Caco-2 (cell line): ENCODE measurements at regions not wholly inside any gene's neighbourhood (a gene's known extent, or its start where the extent isn't known, plus 50 kb on each side); places are given as distances from the start of the nearest gene placed in this dataset.

ENCODE experiments used
- BruUV-seq: library from RNA; stranded (reverse); fragments of 400-500 nt; replicated peaks from 2 replicates; lab custom pipeline; 2021; lab: Mats Ljungman, UMichigan
- CTCF ChIA-PET: fragments of 300-600 bp; sonication (Branson Sonifier 250); formaldehyde crosslinking; loops from one replicate; lab custom pipeline; 2022; ENCODE audit warnings: antibody characterized with exemption; lab: Charles Lee
- POLR2A ChIA-PET: fragments of 300-600 bp; sonication (Branson Sonifier 250); formaldehyde crosslinking; loops from one replicate; lab custom pipeline; 2022; ENCODE audit warnings: antibody characterized with exemption; lab: Charles Lee
- DNase-seq, 2 experiments: peaks; one replicate each; pipeline versions ENCODE4 v3.0.0 to v3.0.0-alpha.2; 2020 to 2022
- H3K27me3 ChIP-seq: replicated peaks from 2 replicates; pipeline ENCODE4 v1.6.0; 2011; ENCODE audit warnings: low read length; ENCODE audit not compliant: control insufficient read depth, insufficient read depth
- H3K36me3 ChIP-seq: 2 replicates; pipeline ENCODE4 v1.5.1; 2011; ENCODE audit warnings: low read length; ENCODE audit not compliant: control insufficient read depth, insufficient read depth
- H3K4me1 ChIP-seq: fragments of 250-450 bp; sonication (Bioruptor Pico); 2 replicates; pipeline ENCODE4 v1.5.1; 2020; ENCODE audit warnings: mild to moderate bottlenecking
- H3K4me3 ChIP-seq: 2 replicates; pipeline ENCODE4 v1.5.1; 2011; ENCODE audit warnings: low read depth, mild to moderate bottlenecking, control low read depth, low read length
- H3K9me3 ChIP-seq: fragments of 250-450 bp; sonication (Bioruptor Pico); 2 replicates; pipeline ENCODE4 v1.5.1; 2020; ENCODE audit warnings: mild to moderate bottlenecking, moderate library complexity
- H3K27ac Mint-ChIP-seq: one replicate; pipeline ENCODE4 v1.8.0; 2022; ENCODE audit warnings: mixed read lengths; ENCODE audit not compliant: unreplicated experiment
- H3K27me3 Mint-ChIP-seq: one replicate; pipeline ENCODE4 v1.8.0; 2022; ENCODE audit warnings: mixed read lengths; ENCODE audit not compliant: insufficient read depth, unreplicated experiment
- H3K36me3 Mint-ChIP-seq: one replicate; pipeline ENCODE4 v1.8.0; 2022; ENCODE audit warnings: mild to moderate bottlenecking, mixed read lengths; ENCODE audit not compliant: insufficient read depth, unreplicated experiment
- H3K4me1 Mint-ChIP-seq: one replicate; pipeline ENCODE4 v1.8.0; 2022; ENCODE audit warnings: low read depth, mixed read lengths; ENCODE audit not compliant: unreplicated experiment
- H3K4me3 Mint-ChIP-seq: one replicate; pipeline ENCODE4 v1.8.0; 2022; ENCODE audit warnings: mild to moderate bottlenecking, moderate library complexity, mixed read lengths; ENCODE audit not compliant: unreplicated experiment
- H3K9me3 Mint-ChIP-seq: one replicate; pipeline ENCODE4 v1.8.0; 2022; ENCODE audit warnings: mixed read lengths; ENCODE audit not compliant: unreplicated experiment
- intact Hi-C: fragments of 100-400 bp; cut with micrococcal nuclease; formaldehyde crosslinking; loops from one replicate; pipeline ENCODE4 v1.10.0; 2022; ENCODE audit not compliant: unreplicated experiment
- TF ChIP-seq, protein P1 (sequence below), 2 experiments: fragments of 200-600 bp in 1 of 2; IDR thresholded peaks; 1 replicate in 1 of 2; 2 replicates in 1 of 2; pipeline versions ENCODE4 v1.5.1 to v1.8.0; 2011 to 2022; ENCODE audit warnings: antibody characterized with exemption in 1 of 2, control low read depth in 1 of 2, inconsistent platforms in 1 of 2, low read depth in 1 of 2, low read length in 1 of 2, mild to moderate bottlenecking in 1 of 2, moderate library complexity in 1 of 2; ENCODE audit not compliant: insufficient read depth in 1 of 2, severe bottlenecking in 1 of 2, unreplicated experiment in 1 of 2

DNA sequence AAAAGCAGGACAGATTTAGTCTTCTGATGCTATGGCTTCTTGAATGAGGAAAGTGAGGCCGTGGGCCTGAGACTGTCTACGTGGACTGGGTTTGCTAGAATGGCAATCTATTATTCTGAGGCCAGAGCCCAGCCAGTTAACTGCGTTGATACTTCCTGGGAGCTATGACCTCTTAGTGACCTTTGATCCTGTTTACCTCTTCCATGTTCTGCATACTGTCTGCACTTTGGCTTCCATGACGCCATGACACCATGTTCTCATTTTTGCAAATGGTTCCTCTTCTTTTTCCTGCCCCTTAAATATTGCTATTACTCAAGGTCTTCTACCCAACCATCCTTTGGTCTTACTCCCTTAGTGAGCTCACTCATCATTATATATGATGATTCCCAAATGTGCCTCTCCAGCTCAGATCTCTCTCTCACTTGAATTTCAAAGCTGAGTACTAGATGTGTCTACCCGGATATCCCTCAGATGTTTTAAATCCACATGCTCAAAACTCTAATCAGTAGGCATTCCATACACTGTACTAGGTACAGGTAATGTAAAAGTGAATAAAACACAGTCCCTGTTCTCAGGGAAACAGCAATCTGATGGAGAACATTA lies 66.1 kb upstream of the ATP1A1 start:
- Mint-ChIP-seq H3K4me3 (no peak overlapping the region), H3K27me3 (no peaks in the 10 kb centered on the region), H3K4me1 (no peaks in the 10 kb centered on the region), H3K9me3 (no peaks in the 10 kb centered on the region), H3K27ac (no peak overlapping the region), H3K36me3 (no peaks in the 10 kb centered on the region)
- DNase-seq = no peak
- Histone ChIP-seq H3K4me1 (peaks cover 5% of the 10 kb centered on the region), H3K27me3 (no peaks in the 10 kb centered on the region), H3K9me3 (no peaks in the 10 kb centered on the region), H3K4me3 (no peak overlapping the region), H3K36me3 (no peaks in the 10 kb centered on the region)
- ChIA-PET CTCF (interaction anchor here (0.8 kb wide), 1 partner anchor 15 kb away, joined by 3 read pairs; no protein-coding TSS in a partner anchor), POLR2A (no interaction called here)
- BruUV-seq = no TSS peak
- intact Hi-C loops = no loop called here
- TF ChIP-seq, protein P1, sequence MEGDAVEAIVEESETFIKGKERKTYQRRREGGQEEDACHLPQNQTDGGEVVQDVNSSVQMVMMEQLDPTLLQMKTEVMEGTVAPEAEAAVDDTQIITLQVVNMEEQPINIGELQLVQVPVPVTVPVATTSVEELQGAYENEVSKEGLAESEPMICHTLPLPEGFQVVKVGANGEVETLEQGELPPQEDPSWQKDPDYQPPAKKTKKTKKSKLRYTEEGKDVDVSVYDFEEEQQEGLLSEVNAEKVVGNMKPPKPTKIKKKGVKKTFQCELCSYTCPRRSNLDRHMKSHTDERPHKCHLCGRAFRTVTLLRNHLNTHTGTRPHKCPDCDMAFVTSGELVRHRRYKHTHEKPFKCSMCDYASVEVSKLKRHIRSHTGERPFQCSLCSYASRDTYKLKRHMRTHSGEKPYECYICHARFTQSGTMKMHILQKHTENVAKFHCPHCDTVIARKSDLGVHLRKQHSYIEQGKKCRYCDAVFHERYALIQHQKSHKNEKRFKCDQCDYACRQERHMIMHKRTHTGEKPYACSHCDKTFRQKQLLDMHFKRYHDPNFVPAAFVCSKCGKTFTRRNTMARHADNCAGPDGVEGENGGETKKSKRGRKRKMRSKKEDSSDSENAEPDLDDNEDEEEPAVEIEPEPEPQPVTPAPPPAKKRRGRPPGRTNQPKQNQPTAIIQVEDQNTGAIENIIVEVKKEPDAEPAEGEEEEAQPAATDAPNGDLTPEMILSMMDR (IDR thresholded peaks at IDR 0.05; ENCODE audit: insufficient read depth in 1 of 2, low read depth in 1 of 2, low read length in 1 of 2, severe bottlenecking in 1 of 2, unreplicated experiment in 1 of 2) = no peak

DNA sequence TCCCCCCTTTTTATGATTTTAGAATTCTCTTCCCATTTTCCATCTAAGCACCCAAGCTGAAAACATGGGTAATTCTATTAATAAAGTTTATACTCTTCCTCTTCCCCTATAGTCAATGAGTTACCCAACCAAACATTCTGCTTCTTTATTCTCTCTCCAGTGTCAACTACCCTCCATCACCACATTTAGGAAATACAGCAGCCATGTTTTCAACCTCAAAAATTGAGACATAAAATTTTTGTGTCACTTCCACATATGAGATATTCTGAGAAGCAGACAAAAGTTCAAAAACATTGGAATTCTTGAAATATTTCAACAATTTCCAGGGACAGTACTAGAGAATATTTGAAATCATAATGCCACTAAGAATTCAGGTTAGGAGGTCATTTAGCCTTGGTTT lies 64.8 kb upstream of the ATP1A1 start:
- no peak overlapping the region for H3K4me3 Mint-ChIP-seq
- no peaks in the 10 kb centered on the region for H3K4me1 Mint-ChIP-seq
- no TSS peak for BruUV-seq
- H3K4me1 ChIP-seq = peaks cover 15% of the 10 kb centered on the region
- POLR2A ChIA-PET = no interaction called here
- H3K27me3 ChIP-seq = no peaks in the 10 kb centered on the region
- TF ChIP-seq, protein P1 (IDR thresholded peaks at IDR 0.05; ENCODE audit: insufficient read depth in 1 of 2, low read depth in 1 of 2, low read length in 1 of 2, severe bottlenecking in 1 of 2, unreplicated experiment in 1 of 2) = no peak
- H3K9me3 ChIP-seq = no peaks in the 10 kb centered on the region
- H3K27ac Mint-ChIP-seq = no peak overlapping the region
- H3K36me3 Mint-ChIP-seq = no peaks in the 10 kb centered on the region
- H3K4me3 ChIP-seq = no peak overlapping the region
- H3K9me3 Mint-ChIP-seq = no peaks in the 10 kb centered on the region
- CTCF ChIA-PET = no interaction called here
- no peaks in the 10 kb centered on the region for H3K36me3 ChIP-seq
- no peaks in the 10 kb centered on the region for H3K27me3 Mint-ChIP-seq
- DNase-seq = no peak
- intact Hi-C loops = no loop called here

DNA sequence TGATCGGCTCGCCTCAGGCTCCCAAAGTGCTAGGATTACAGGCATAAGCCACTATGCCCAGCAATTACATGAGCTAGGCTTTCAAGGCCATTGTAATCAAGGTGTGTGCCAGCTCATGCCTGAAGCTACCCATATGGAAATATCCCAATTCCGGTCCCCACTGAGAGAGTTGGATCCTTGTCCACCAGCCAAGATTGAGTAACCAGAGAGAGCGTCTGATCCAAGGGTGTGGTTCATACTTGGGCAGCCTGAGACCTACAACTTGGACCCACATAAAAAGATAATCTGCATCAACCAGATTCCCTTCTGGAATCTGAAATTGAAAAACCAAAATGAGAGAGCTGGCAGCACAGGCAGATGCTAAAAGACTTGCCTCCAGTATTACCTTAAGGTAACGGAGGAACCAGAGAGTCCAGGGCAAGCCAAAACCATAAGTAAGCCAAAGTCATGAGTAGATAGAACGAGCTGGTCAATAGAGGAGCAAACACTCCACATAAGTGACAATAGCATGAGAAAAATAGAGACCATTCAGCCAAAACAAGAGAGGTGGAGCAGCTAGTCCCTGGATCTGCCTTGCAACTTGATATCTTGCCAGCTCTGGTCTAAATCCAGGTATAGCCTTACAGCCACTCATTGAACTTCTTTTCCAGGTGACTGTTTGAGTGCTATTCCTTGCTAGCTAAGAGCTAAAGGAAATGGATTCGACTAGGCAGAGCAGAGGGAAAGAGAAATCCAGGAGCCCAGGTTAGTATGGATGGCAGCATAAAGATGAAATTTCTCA lies 63.8 kb upstream of the ATP1A1 start:
- Mint-ChIP-seq H3K27me3 (no peaks in the 10 kb centered on the region), H3K4me3 (no peak overlapping the region), H3K9me3 (no peaks in the 10 kb centered on the region), H3K36me3 (no peaks in the 10 kb centered on the region), H3K27ac (no peak overlapping the region), H3K4me1 (no peaks in the 10 kb centered on the region)
- intact Hi-C loops = no loop called here
- BruUV-seq = no TSS peak
- no peaks in the 10 kb centered on the region for H3K9me3 ChIP-seq
- H3K27me3 ChIP-seq = no peaks in the 10 kb centered on the region
- TF ChIP-seq, protein P1 (IDR thresholded peaks at IDR 0.05; ENCODE audit: insufficient read depth in 1 of 2, low read depth in 1 of 2, low read length in 1 of 2, severe bottlenecking in 1 of 2, unreplicated experiment in 1 of 2) = no peak
- peaks cover 15% of the 10 kb centered on the region for H3K4me1 ChIP-seq
- ChIA-PET POLR2A (no interaction called here), CTCF (interaction anchor here (0.5 kb wide), 1 partner anchor 158 kb away, joined by 4 read pairs; no protein-coding TSS in a partner anchor)
- H3K36me3 ChIP-seq = no peaks in the 10 kb centered on the region
- H3K4me3 ChIP-seq = no peak overlapping the region
- no peak for DNase-seq
